CD4-positive, CD25-positive, alpha-beta regulatory T cell (primary cell): ENCODE measurements at regions not wholly inside any gene's neighbourhood (a gene's known extent, or its start where the extent isn't known, plus 50 kb on each side); places are given as distances from the start of the nearest gene placed in this dataset.

Source experiments
- ATAC-seq, 2 donors: fragments of 150-1000 bp; cut with Tn5 transposase; one replicate each; pipeline ENCODE4 v1.10.0; 2021; ENCODE audit warnings: low read depth in 2 of 2, moderate number of reproducible peaks in 2 of 2, moderate library complexity in 1 of 2
- DNase-seq, 3 donors: peaks; one replicate each; pipeline versions ENCODE4 v3.0.0 to v3.0.0-alpha.2; 2012 to 2022; ENCODE audit warnings: mixed read lengths in 1 of 3
- H3K27ac ChIP-seq: one replicate; pipeline ENCODE4 v1.7.0; 2013; ENCODE audit warnings: mild to moderate bottlenecking, low read length; ENCODE audit not compliant: insufficient read depth, poor library complexity, severe bottlenecking
- H3K27me3 ChIP-seq: one replicate; pipeline ENCODE4 v1.7.0; 2013; ENCODE audit warnings: low read length; ENCODE audit not compliant: control insufficient read depth, insufficient read depth
- H3K36me3 ChIP-seq: one replicate; pipeline ENCODE4 v1.7.0; 2013; ENCODE audit warnings: mild to moderate bottlenecking, low read length, moderate library complexity; ENCODE audit not compliant: control insufficient read depth, insufficient read depth
- H3K4me1 ChIP-seq: 2 replicates; pipeline ENCODE4 v1.7.0; 2013; ENCODE audit warnings: mild to moderate bottlenecking, low read length; ENCODE audit not compliant: insufficient read depth, control insufficient read depth, poor library complexity, severe bottlenecking
- H3K4me3 ChIP-seq: one replicate; pipeline ENCODE4 v1.7.0; 2013; ENCODE audit warnings: low read depth, mild to moderate bottlenecking, low read length, moderate library complexity
- H3K9me3 ChIP-seq, 2 experiments: 1 replicate in 1 of 2; 2 replicates in 1 of 2; pipeline ENCODE4 v1.7.0; 2013; ENCODE audit warnings: low read length in 2 of 2, mild to moderate bottlenecking in 1 of 2, moderate library complexity in 1 of 2; ENCODE audit not compliant: control insufficient read depth in 2 of 2
- H3K27ac Mint-ChIP-seq, 3 donors: one replicate each; pipeline ENCODE4 v1.8.0; 2020 to 2022; ENCODE audit warnings: mild to moderate bottlenecking in 3 of 3, mixed read lengths in 3 of 3, moderate library complexity in 2 of 3
- H3K27me3 Mint-ChIP-seq: one replicate; pipeline ENCODE4 v1.8.0; 2022; ENCODE audit warnings: mild to moderate bottlenecking, mixed read lengths
- H3K36me3 Mint-ChIP-seq: one replicate; pipeline ENCODE4 v1.8.0; 2020; ENCODE audit warnings: mixed read lengths
- H3K4me1 Mint-ChIP-seq, 4 donors: one replicate each; pipeline ENCODE4 v1.8.0; 2020 to 2022; ENCODE audit warnings: mixed read lengths in 4 of 4, mild to moderate bottlenecking in 1 of 4
- H3K4me3 Mint-ChIP-seq, 4 donors: one replicate each; pipeline ENCODE4 v1.8.0; 2020 to 2022; ENCODE audit warnings: mild to moderate bottlenecking in 4 of 4, mixed read lengths in 4 of 4, moderate library complexity in 3 of 4
- H3K9me3 Mint-ChIP-seq, 7 donors: one replicate each; pipeline ENCODE4 v1.8.0; 2020 to 2022; ENCODE audit warnings: mixed read lengths in 7 of 7, mild to moderate bottlenecking in 3 of 7, moderate library complexity in 2 of 7

DNA sequence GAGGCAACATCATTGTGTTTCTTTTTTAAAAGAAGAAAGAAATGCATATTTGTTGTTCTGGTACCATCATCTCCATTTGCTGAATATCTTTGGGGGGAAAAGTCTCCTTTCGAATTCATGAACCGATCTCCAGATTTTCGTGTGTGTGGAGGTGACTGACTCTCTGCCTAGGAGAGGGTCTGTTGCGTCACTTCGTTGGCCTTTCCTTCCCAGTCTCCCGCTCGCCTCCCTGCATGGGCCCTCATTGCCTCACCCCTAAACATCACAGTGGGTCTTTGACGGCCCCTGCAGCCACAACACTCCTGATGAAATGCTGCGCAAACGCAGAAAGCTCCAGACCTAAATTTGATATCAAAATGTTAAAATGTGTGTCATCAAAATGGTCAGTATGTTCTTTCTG, 103.2 kb upstream of the RALGPS2 start:
- Mint-ChIP-seq H3K4me1 (no peaks in the 10 kb centered on the region), H3K4me3 (no peak overlapping the region), H3K9me3 (peaks cover 0 to 4% (median 2%) of the 10 kb centered on the region in 7 donors), H3K27me3 (peaks cover 8% of the 10 kb centered on the region), H3K36me3 (no peaks in the 10 kb centered on the region), H3K27ac (no peak overlapping the region)
- ATAC-seq: no peak
- no peak overlapping the region for H3K27ac ChIP-seq
- H3K4me3 ChIP-seq: no peak overlapping the region
- DNase-seq: no peak
- no peaks in the 10 kb centered on the region for H3K36me3 ChIP-seq
- no peaks in the 10 kb centered on the region for H3K4me1 ChIP-seq
- no peaks in the 10 kb centered on the region for H3K27me3 ChIP-seq
- H3K9me3 ChIP-seq: no peaks in the 10 kb centered on the region

DNA sequence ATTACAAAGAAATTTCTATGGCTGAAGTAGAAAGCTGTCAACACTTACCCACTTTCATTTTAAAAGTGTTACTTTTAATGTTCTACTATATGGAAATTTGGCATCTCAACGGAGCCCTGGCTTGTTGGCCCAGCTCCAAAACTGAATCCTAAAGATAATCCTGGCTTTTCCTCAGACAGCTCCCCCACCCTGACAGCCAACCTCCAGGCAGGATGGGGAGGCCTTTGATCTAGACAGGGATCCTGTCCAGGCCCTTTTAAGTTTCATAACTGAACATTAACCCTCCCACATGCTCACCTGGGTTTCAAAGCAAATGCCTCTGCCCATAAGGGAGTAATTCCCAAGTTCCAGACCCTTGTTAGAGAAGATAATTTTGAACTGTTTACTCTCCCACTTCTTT, 99.3 kb upstream of the RALGPS2 start:
- DNase-seq (no peak), ATAC-seq (no peak)
- H3K27me3 ChIP-seq: no peaks in the 10 kb centered on the region
- H3K4me1 Mint-ChIP-seq: no peaks in the 10 kb centered on the region
- no peak overlapping the region for H3K27ac ChIP-seq
- no peaks in the 10 kb centered on the region for H3K36me3 ChIP-seq
- no peaks in the 10 kb centered on the region for H3K4me1 ChIP-seq
- H3K4me3 Mint-ChIP-seq: no peak overlapping the region
- no peak overlapping the region for H3K27ac Mint-ChIP-seq
- H3K9me3 Mint-ChIP-seq: peaks cover 0 to 2% (median 0%) of the 10 kb centered on the region in 7 donors
- H3K9me3 ChIP-seq: no peaks in the 10 kb centered on the region
- no peak overlapping the region for H3K4me3 ChIP-seq
- H3K27me3 Mint-ChIP-seq: peaks cover 8% of the 10 kb centered on the region
- H3K36me3 Mint-ChIP-seq: no peaks in the 10 kb centered on the region

DNA sequence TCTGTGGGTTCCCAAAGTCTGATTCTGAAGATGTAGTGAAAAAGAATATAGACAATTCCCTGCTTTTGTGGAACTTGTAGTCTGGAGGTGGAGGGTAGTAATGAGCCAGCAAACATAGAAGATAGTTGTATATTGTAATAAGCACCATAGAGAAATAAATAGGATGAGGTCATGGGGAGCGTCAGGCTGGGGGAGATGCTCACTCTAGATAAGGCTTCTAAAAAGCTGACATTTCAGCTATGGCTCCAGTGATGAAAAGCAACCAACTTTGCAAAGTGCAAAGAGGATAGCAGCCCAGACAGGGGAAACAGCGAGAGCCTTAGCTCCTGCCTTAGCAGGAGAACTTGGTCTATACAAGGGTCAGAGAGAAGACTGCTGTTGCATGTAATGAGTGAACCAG, 98.0 kb upstream of the RALGPS2 start:
- Histone ChIP-seq H3K4me1 (no peaks in the 10 kb centered on the region), H3K9me3 (no peaks in the 10 kb centered on the region), H3K27me3 (no peaks in the 10 kb centered on the region), H3K4me3 (no peak overlapping the region), H3K27ac (no peak overlapping the region), H3K36me3 (no peaks in the 10 kb centered on the region)
- no peak for ATAC-seq
- peaks cover 0 to 2% (median 0%) of the 10 kb centered on the region in 7 donors for H3K9me3 Mint-ChIP-seq
- DNase-seq: no peak
- H3K36me3 Mint-ChIP-seq: no peaks in the 10 kb centered on the region
- no peak overlapping the region for H3K4me3 Mint-ChIP-seq
- H3K27ac Mint-ChIP-seq: no peak overlapping the region
- H3K4me1 Mint-ChIP-seq: no peaks in the 10 kb centered on the region
- H3K27me3 Mint-ChIP-seq: peaks cover 8% of the 10 kb centered on the region

DNA sequence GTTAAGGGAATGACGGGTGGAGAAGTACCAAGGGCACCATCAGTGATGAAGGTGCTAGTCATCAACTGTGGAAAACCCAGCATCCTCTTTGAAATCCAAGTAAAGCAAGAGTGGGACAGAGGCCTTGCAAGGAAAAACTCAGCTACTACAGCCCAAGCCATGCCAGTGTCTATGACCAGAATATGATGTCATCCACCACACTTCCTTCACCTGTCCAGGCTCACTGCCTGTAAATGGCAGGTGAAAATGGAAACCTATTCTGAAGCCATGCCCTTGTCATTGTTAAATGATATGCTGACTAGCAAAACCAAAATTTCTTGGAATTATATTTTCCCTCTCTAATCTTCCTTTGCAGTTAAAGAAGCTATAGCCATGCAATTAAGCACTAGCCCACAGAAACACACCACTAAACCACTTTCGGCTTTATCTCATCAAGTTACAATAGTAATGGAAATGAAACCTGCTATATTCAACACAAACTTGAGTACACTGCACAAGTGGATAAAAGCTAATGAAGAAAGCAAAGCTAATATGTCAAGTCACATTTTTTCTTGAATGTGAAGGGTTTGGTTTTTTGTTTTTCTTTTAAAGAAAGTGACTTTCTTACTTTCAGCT, 96.3 kb upstream of the RALGPS2 start:
- H3K4me1 Mint-ChIP-seq: no peaks in the 10 kb centered on the region
- no peaks in the 10 kb centered on the region for H3K36me3 Mint-ChIP-seq
- no peak overlapping the region for H3K27ac Mint-ChIP-seq
- H3K4me1 ChIP-seq: no peaks in the 10 kb centered on the region
- no peaks in the 10 kb centered on the region for H3K27me3 ChIP-seq
- no peaks in the 10 kb centered on the region for H3K9me3 ChIP-seq
- no peak overlapping the region for H3K4me3 Mint-ChIP-seq
- H3K27me3 Mint-ChIP-seq: peaks cover 8% of the 10 kb centered on the region
- no peak overlapping the region for H3K4me3 ChIP-seq
- H3K36me3 ChIP-seq: no peaks in the 10 kb centered on the region
- ATAC-seq: no peak
- H3K27ac ChIP-seq: no peak overlapping the region
- no peak for DNase-seq
- H3K9me3 Mint-ChIP-seq: peaks cover 0 to 2% (median 0%) of the 10 kb centered on the region in 7 donors

DNA sequence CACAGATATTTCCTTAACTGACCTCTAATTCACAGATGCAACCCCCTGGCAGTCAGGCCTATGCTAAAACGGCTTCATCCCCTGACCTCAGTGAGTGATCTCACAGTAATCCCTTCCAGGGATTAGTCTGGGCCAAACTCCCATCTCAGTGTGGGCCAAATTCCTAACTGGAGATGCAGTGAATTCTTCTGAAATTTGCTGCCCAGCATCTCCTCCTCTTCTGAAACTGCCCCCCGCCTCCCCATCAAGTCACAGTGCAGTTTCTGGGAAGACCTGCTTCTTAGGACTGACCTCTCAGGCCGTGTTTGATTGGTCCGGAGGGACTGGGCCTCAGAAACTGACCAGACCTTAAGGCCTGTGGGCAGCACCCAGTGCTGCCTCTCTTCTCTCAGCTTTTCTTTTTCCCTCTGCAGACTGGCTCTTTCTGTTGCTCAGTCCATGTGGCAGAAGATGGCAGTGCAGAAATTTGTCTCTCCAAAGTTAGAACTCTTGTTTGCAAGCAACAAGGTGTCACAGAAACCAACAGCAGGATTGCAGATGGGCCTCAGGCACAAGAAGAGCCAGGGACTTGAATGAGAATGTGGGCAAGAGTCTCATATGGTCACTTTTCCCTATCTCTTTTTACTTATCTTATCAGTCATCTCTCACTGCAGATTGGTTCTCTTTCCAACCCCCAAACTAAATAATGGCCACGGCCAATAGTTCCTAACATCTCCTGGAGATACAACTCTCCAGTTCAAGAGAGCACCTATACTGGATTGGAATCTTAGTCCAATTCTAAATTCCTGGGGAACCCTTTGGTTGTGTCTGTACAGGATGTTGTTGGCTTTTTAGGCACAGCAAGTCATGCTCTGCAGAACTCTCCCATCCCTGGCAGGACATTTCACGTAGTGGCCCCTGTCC, 95.5 kb upstream of the RALGPS2 start:
- Histone ChIP-seq H3K4me1 (no peaks in the 10 kb centered on the region), H3K27me3 (no peaks in the 10 kb centered on the region), H3K9me3 (no peaks in the 10 kb centered on the region), H3K27ac (no peak overlapping the region), H3K36me3 (no peaks in the 10 kb centered on the region), H3K4me3 (no peak overlapping the region)
- no peak overlapping the region for H3K27ac Mint-ChIP-seq
- H3K9me3 Mint-ChIP-seq: peaks cover 0 to 2% (median 0%) of the 10 kb centered on the region in 7 donors
- ATAC-seq: no peak
- no peak overlapping the region for H3K4me3 Mint-ChIP-seq
- no peaks in the 10 kb centered on the region for H3K36me3 Mint-ChIP-seq
- H3K27me3 Mint-ChIP-seq: peaks cover 8% of the 10 kb centered on the region
- H3K4me1 Mint-ChIP-seq: no peaks in the 10 kb centered on the region
- DNase-seq: no peak

DNA sequence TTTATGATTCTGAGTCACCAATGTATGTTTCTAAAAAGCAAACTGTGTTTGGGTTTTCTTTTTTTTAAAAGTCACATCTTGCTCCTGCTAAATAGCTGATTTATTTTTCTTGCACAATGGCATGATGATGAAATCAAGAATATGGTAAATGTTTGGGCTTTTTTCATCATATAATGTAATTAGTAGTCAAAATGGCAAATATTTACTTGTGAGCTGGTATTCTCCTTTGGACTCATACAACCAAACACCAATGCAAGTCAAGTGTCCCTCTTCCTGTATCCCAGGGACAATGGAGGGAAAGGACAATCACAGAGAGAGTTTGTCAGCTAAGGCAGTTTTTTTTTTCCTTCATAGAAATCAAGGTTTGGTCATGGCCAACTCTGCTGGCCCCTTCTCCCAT, 94.6 kb upstream of the RALGPS2 start:
- H3K4me1 Mint-ChIP-seq: no peaks in the 10 kb centered on the region
- H3K36me3 ChIP-seq: no peaks in the 10 kb centered on the region
- no peak overlapping the region for H3K4me3 Mint-ChIP-seq
- ATAC-seq: no peak
- H3K36me3 Mint-ChIP-seq: no peaks in the 10 kb centered on the region
- peaks cover 0 to 2% (median 0%) of the 10 kb centered on the region in 7 donors for H3K9me3 Mint-ChIP-seq
- no peak for DNase-seq
- no peak overlapping the region for H3K27ac Mint-ChIP-seq
- peaks cover 8% of the 10 kb centered on the region for H3K27me3 Mint-ChIP-seq
- no peaks in the 10 kb centered on the region for H3K9me3 ChIP-seq
- H3K27me3 ChIP-seq: no peaks in the 10 kb centered on the region
- no peak overlapping the region for H3K4me3 ChIP-seq
- H3K4me1 ChIP-seq: no peaks in the 10 kb centered on the region
- H3K27ac ChIP-seq: no peak overlapping the region

DNA sequence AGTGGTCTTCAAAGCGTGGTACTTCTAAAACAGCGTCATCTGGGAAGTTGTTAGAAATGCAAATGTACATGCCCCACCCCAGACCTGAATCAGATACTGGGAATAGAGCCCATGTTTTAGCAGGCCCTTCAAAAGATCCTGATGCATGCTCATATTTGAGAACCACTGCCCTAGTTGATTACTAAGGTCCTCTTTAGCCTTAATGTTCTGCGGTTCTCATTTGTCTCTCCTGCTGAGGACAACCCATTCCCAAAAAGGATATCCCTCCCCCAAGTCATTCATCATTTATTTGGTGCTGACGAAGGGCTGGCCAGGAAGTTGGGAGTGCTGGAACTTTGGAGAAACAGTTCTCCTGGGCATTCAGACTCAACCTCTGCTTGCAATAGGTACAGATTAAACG, 92.4 kb upstream of the RALGPS2 start:
- no peaks in the 10 kb centered on the region for H3K27me3 ChIP-seq
- no peak for DNase-seq
- H3K9me3 Mint-ChIP-seq: peaks cover 0 to 2% (median 0%) of the 10 kb centered on the region in 7 donors
- H3K27me3 Mint-ChIP-seq: no peaks in the 10 kb centered on the region
- H3K36me3 ChIP-seq: no peaks in the 10 kb centered on the region
- no peak for ATAC-seq
- no peaks in the 10 kb centered on the region for H3K4me1 Mint-ChIP-seq
- H3K4me3 ChIP-seq: no peak overlapping the region
- H3K27ac Mint-ChIP-seq: no peak overlapping the region
- no peaks in the 10 kb centered on the region for H3K36me3 Mint-ChIP-seq
- H3K4me1 ChIP-seq: no peaks in the 10 kb centered on the region
- H3K4me3 Mint-ChIP-seq: no peak overlapping the region
- no peaks in the 10 kb centered on the region for H3K9me3 ChIP-seq
- no peak overlapping the region for H3K27ac ChIP-seq

DNA sequence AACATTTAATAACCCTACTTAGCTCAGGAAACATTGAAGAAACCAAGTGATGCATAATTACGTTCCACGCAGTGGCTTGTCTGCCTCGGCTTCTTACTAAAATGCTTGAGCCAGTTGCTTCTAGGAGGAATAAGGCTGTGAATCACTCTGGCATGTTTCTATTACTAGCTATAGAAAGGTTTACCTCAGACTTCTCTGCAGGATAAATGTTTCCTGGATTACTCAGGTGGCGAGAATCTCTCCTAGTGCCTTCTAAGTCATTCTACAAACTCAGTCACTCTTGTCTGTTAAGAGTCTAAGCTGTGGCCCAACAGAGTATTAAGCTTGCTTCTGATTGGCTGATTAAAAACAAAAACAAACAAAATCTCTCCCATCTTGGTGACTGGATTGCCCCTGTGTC, 92.0 kb upstream of the RALGPS2 start:
- Mint-ChIP-seq H3K4me1 (no peaks in the 10 kb centered on the region), H3K27me3 (no peaks in the 10 kb centered on the region), H3K27ac (no peak overlapping the region), H3K4me3 (no peak overlapping the region), H3K9me3 (peaks cover 0 to 2% (median 0%) of the 10 kb centered on the region in 7 donors), H3K36me3 (no peaks in the 10 kb centered on the region)
- Histone ChIP-seq H3K4me3 (no peak overlapping the region), H3K9me3 (no peaks in the 10 kb centered on the region), H3K36me3 (no peaks in the 10 kb centered on the region), H3K27me3 (no peaks in the 10 kb centered on the region), H3K27ac (no peak overlapping the region), H3K4me1 (no peaks in the 10 kb centered on the region)
- no peak for DNase-seq
- ATAC-seq: no peak
